Activated naive CD8-positive, alpha-beta T cell treated with anti-CD3 and anti-CD28 coated beads for 36 hours (primary cell): ENCODE measurements at regions not wholly inside any gene's neighbourhood (a gene's known extent, or its start where the extent isn't known, plus 50 kb on each side); places are given as distances from the start of the nearest gene placed in this dataset.
A peak's percentile ranks its signal among the peaks of the same experiment; 100 is the strongest.

ENCODE experiments used
- DNase-seq: peaks from one replicate; pipeline ENCODE4 v3.0.0; 2021
- H3K27ac Mint-ChIP-seq: one replicate; pipeline ENCODE4 v1.8.0; 2022; ENCODE audit warnings: mild to moderate bottlenecking, moderate library complexity, mixed read lengths
- H3K27me3 Mint-ChIP-seq: one replicate; pipeline ENCODE4 v1.8.0; 2022; ENCODE audit warnings: mild to moderate bottlenecking, mixed read lengths
- H3K36me3 Mint-ChIP-seq: one replicate; pipeline ENCODE4 v1.8.0; 2021; ENCODE audit warnings: mild to moderate bottlenecking, mixed read lengths
- H3K4me1 Mint-ChIP-seq: one replicate; pipeline ENCODE4 v1.8.0; 2021; ENCODE audit warnings: mixed read lengths
- H3K4me3 Mint-ChIP-seq: one replicate; pipeline ENCODE4 v1.8.0; 2022; ENCODE audit warnings: mild to moderate bottlenecking, moderate library complexity, mixed read lengths
- H3K9me3 Mint-ChIP-seq: one replicate; pipeline ENCODE4 v1.8.0; 2022; ENCODE audit warnings: mixed read lengths

DNA sequence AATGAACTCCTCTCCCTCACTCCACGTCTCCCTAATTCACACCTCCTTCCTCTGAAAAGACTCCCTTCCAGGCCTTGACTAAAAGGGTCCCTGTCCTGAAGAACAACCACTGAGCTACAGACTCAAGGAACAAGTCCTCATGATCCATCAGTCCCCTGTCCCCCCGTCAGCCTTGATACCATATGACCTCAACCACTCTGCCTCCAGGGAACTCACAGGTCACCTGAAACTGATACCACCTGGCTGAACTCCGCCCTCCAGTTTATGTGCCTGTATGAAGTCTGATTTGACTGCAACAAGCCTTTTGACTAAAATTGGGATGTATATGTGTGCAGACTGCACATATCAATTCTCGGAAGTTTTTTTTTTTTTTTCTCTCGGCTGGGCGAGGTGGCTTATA, 88.7 kb downstream of the UGCG start:
- DNase-seq, result no peak
- Mint-ChIP-seq H3K4me1 (peaks cover 55% of the 10 kb centered on the region), H3K4me3 (no peak overlapping the region), H3K36me3 (peaks cover 2% of the 10 kb centered on the region), H3K27me3 (peaks cover 6% of the 10 kb centered on the region), H3K27ac (peak overlapping the region; percentile 34), H3K9me3 (peaks cover 2% of the 10 kb centered on the region)

DNA sequence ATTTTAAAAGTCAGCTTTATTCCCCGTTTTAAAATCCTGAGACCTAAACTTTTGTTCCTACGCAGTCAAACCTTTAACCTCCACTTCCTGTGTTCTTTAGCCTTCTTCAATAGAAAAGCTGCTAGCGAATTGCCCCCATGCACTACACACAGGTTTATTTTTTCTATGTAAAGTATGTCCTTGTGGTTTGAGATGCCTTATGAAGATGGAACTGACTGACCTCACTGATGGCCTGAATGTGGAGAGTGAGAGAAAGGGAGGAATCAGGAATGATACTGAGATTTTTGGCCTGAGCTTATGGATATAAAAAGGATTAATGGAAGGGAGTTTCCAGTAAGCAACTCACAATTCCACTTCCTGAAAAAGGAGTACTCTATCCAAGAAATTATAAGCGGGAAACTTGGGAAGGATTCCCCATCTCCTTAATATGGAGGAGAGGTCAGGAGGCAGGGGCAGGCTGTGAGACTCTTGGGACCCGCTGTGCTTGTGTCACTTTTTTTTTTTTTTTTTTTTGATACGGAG, 89.5 kb downstream of the UGCG start:
- Mint-ChIP-seq H3K4me1 (peaks cover 55% of the 10 kb centered on the region), H3K9me3 (peaks cover 3% of the 10 kb centered on the region), H3K27me3 (peaks cover 6% of the 10 kb centered on the region), H3K4me3 (no peak overlapping the region), H3K36me3 (peaks cover 3% of the 10 kb centered on the region), H3K27ac (peak overlapping the region; percentile 80)
- DNase-seq, result no peak
